K562 (cell line): ENCODE measurements at regions not wholly inside any gene's neighbourhood (a gene's known extent, or its start where the extent isn't known, plus 50 kb on each side); places are given as distances from the start of the nearest gene placed in this dataset.

Experiments
- ATAC-seq: fragments of 200-7000 bp; cut with Tn5 transposase; 3 replicates; pipeline ENCODE4 v1.9.1; 2020; ENCODE audit warnings: moderate library complexity
- BruUV-seq: library from RNA; stranded (reverse); fragments of 400-500 nt; replicated peaks from 2 replicates; lab custom pipeline; 2021; lab: Mats Ljungman, UMichigan
- CTCF ChIA-PET: fragments of 300-600 bp; formaldehyde crosslinking; extraction: SDS; loops from one replicate; lab custom pipeline; 2021; ENCODE audit warnings: low intra/inter-chr PET ratio; lab: Yijun Ruan, JAX
- POLR2A ChIA-PET: fragments of 300-600, 350-650 bp; sonication (Branson Sonifier 250); formaldehyde crosslinking; extraction: SDS; loops from one replicate; lab custom pipeline; 2021; ENCODE audit warnings: antibody characterized with exemption, inconsistent platforms; lab: Yijun Ruan, JAX
- DNase-seq, 4 experiments: peaks; one replicate each; pipeline versions ENCODE4 v3.0.0 to v3.0.0-alpha.2; 2011 to 2018; ENCODE audit warnings: low spot score in 3 of 4, mixed read lengths in 3 of 4; ENCODE audit errors: extremely low read depth in 1 of 4
- FAIRE-seq: peaks from 2 replicates; lab custom pipeline; 2011; peaks lifted over from hg19 to GRCh38; lab: Jason Lieb, UNC
- H2AFZ ChIP-seq: 2 replicates; pipeline ENCODE4 v1.6.0; 2011; ENCODE audit warnings: low read depth, low read length, control low read depth, inconsistent platforms
- H3K27ac ChIP-seq: fragments of 200-600 bp; 3 replicates; pipeline ENCODE4 v1.8.0; 2011; ENCODE audit warnings: low read depth, mild to moderate bottlenecking, control low read depth, inconsistent platforms, low read length, moderate library complexity, mixed read lengths; ENCODE audit errors: extremely low read depth
- H3K27me3 ChIP-seq, 2 experiments: fragments of 300-600 bp in 1 of 2; 2 replicates in 1 of 2; 3 replicates in 1 of 2; pipeline versions ENCODE4 v1.6.0 to v1.8.0; 2011; ENCODE audit warnings: inconsistent platforms in 2 of 2, low read length in 2 of 2, mild to moderate bottlenecking in 1 of 2, mixed read lengths in 1 of 2, moderate library complexity in 1 of 2; ENCODE audit not compliant: control insufficient read depth in 2 of 2, insufficient read depth in 2 of 2
- H3K36me3 ChIP-seq: fragments of 300-600 bp; 3 replicates; pipeline ENCODE4 v1.8.0; 2011; ENCODE audit warnings: mild to moderate bottlenecking, low read length, inconsistent platforms; ENCODE audit not compliant: control insufficient read depth, insufficient read depth
- H3K4me1 ChIP-seq, 2 experiments: fragments of 200-600 bp in 1 of 2; replicated peaks in 1 of 2; 2 replicates in 1 of 2; 3 replicates in 1 of 2; pipeline versions ENCODE4 v1.5.1 to v1.8.0; 2011; ENCODE audit warnings: inconsistent platforms in 2 of 2, low read length in 2 of 2, mild to moderate bottlenecking in 1 of 2, mixed read lengths in 1 of 2, moderate library complexity in 1 of 2; ENCODE audit not compliant: control insufficient read depth in 2 of 2, insufficient read depth in 2 of 2
- H3K4me2 ChIP-seq: 2 replicates; pipeline ENCODE4 v1.6.1; 2011; ENCODE audit warnings: low read length, control low read depth, inconsistent platforms, mixed read lengths; ENCODE audit not compliant: insufficient read depth
- H3K4me3 ChIP-seq: fragments of 200-600 bp; sonication (generic), shearing (Covaris generic); 2 replicates; pipeline ENCODE4 v1.5.1; 2016; ENCODE audit warnings: control low read depth, inconsistent platforms
- H3K79me2 ChIP-seq: fragments of 200-600 bp; 3 replicates; pipeline ENCODE4 v1.8.0; 2011; ENCODE audit warnings: low read length, inconsistent platforms; ENCODE audit not compliant: control insufficient read depth, insufficient read depth
- H3K9ac ChIP-seq, 2 experiments: 2 replicates each; pipeline versions ENCODE4 v1.6.0 to v1.6.1; 2011; ENCODE audit warnings: low read depth in 2 of 2, low read length in 2 of 2, control low read depth in 1 of 2, inconsistent platforms in 1 of 2, mild to moderate bottlenecking in 1 of 2, mixed read lengths in 1 of 2; ENCODE audit not compliant: insufficient read depth in 1 of 2
- H3K9me1 ChIP-seq: one replicate; pipeline ENCODE4 v1.6.0; 2011; ENCODE audit warnings: inconsistent platforms, mild to moderate bottlenecking, low read length, moderate library complexity; ENCODE audit not compliant: control insufficient read depth, insufficient read depth
- H3K9me3 ChIP-seq: replicated peaks from 2 replicates; pipeline ENCODE4 v1.5.1; 2011; ENCODE audit warnings: low read depth, low read length, inconsistent platforms; ENCODE audit not compliant: control insufficient read depth, insufficient read depth
- H4K20me1 ChIP-seq: replicated peaks from 2 replicates; pipeline ENCODE4 v1.6.1; 2011; ENCODE audit warnings: low read length, inconsistent platforms, mixed read lengths; ENCODE audit not compliant: control insufficient read depth, insufficient read depth
- CBX5 ChIP-seq: IDR thresholded peaks from 2 replicates; pipeline ENCODE4 v1.6.1; 2014; ENCODE audit warnings: low read depth, borderline replicate concordance
- CC2D1A ChIP-seq: fragments of 450-650 bp; IDR thresholded peaks from 2 replicates; pipeline ENCODE4 v1.6.1; 2017; ENCODE audit warnings: mild to moderate bottlenecking
- IFI16 ChIP-seq: fragments of 250-450 bp; sonication (Bioruptor Pico); IDR thresholded peaks from 2 replicates; pipeline ENCODE4 v2.1.2; 2022; ENCODE audit warnings: mild to moderate bottlenecking, inconsistent platforms
- NR2C2 ChIP-seq, 2 experiments: fragments of 200-800 bp in 1 of 2; sonication (Bioruptor generic) in 1 of 2; sonication (generic) in 1 of 2; formaldehyde crosslinking in 1 of 2; IDR thresholded peaks; 2 replicates each; pipeline versions ENCODE4 v1.6.1 to v1.8.0; 2016 to 2022; ENCODE audit warnings: mild to moderate bottlenecking in 1 of 2, missing compliant biosample characterization in 1 of 2, missing genetic modification characterization in 1 of 2, missing genetic modification reagents in 1 of 2
- PPARD ChIP-seq: fragments of 250-450 bp; sonication (Bioruptor Pico); IDR thresholded peaks from 2 replicates; pipeline ENCODE4 v1.8.0; 2022; ENCODE audit warnings: inconsistent platforms, mild to moderate bottlenecking, moderate library complexity
- TARDBP ChIP-seq: fragments of 450-650 bp; IDR thresholded peaks from 2 replicates; pipeline ENCODE4 v1.6.1; 2016
- WGBS: fragments of 100-300 bp; shearing (Covaris generic); methylation state at CpG from one replicate; pipeline ENCODE4 v1.1.6; 2016; ENCODE audit warnings: low coverage, mixed read lengths; ENCODE audit not compliant: insufficient coverage; ENCODE audit errors: missing lambda C conversion rate; 5-methylcytosine and 5-hydroxymethylcytosine counted together
- in situ Hi-C: fragments of 300-500 bp; cut with MboI; formaldehyde crosslinking; loops from 4 replicates; pipeline ENCODE4 v1.15.0; 2018; ENCODE audit warnings: inconsistent platforms, mixed read lengths
- intact Hi-C: fragments of 100-400 bp; cut with micrococcal nuclease; formaldehyde crosslinking; loops from 2 replicates; pipeline ENCODE4 v1.14.2; 2022
- TF ChIP-seq, protein P1 (sequence below): fragments of 250-450 bp; sonication (Bioruptor Pico); IDR thresholded peaks from 2 replicates; pipeline ENCODE4 v1.5.0; 2021; ENCODE audit warnings: mild to moderate bottlenecking, moderate library complexity

DNA sequence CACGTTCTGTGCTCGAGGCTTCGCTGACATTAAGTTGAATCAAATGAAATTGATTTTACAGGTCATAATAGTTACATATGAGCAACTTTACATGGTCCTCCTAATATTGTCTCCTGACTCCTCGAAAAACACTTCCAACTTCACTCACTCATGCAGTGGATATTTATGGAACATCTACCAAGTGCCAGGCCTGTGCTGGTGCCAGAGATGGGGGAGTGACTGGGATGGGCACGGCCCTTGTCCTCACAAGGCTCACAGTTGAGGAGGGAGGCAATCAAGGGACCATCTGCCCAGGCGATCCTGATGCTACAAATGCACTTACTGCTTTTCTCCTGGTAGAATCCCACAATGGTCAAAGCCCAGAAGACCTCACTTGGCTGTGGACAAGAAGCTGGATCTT lies 426.4 kb downstream of the PREX1 start:
- no TSS peak for BruUV-seq
- Histone ChIP-seq H3K4me3 (no peak overlapping the region), H3K9me1 (no peaks in the 10 kb centered on the region), H4K20me1 (peaks cover 5% of the 10 kb centered on the region; the same call in 1 of the 2 replicates), H2AFZ (no peak overlapping the region), H3K9me3 (no peaks in the 10 kb centered on the region), H3K4me2 (no peak overlapping the region), H3K79me2 (no peaks in the 10 kb centered on the region), H3K4me1 (peaks cover 0 to 4% of the 10 kb centered on the region in 2 experiments; a peak in 1 of 5 replicates), H3K36me3 (no peaks in the 10 kb centered on the region), H3K9ac (no peak overlapping the region), H3K27me3 (peaks cover 4 to 46% of the 10 kb centered on the region in 2 experiments; a peak in 3 of 5 replicates), H3K27ac (no peak overlapping the region)
- in situ Hi-C loops, result no loop called here
- TF ChIP-seq PPARD (no peak), CC2D1A (no peak), IFI16 (CRISPR knock-in tag) (no peak), TARDBP (no peak), NR2C2 (CRISPR knock-in tag; IDR thresholded peaks at IDR 0.05) (no peak), NR2C2 (tag; IDR thresholded peaks at IDR 0.05) (no peak), CBX5 (no peak)
- TF ChIP-seq, protein P1, sequence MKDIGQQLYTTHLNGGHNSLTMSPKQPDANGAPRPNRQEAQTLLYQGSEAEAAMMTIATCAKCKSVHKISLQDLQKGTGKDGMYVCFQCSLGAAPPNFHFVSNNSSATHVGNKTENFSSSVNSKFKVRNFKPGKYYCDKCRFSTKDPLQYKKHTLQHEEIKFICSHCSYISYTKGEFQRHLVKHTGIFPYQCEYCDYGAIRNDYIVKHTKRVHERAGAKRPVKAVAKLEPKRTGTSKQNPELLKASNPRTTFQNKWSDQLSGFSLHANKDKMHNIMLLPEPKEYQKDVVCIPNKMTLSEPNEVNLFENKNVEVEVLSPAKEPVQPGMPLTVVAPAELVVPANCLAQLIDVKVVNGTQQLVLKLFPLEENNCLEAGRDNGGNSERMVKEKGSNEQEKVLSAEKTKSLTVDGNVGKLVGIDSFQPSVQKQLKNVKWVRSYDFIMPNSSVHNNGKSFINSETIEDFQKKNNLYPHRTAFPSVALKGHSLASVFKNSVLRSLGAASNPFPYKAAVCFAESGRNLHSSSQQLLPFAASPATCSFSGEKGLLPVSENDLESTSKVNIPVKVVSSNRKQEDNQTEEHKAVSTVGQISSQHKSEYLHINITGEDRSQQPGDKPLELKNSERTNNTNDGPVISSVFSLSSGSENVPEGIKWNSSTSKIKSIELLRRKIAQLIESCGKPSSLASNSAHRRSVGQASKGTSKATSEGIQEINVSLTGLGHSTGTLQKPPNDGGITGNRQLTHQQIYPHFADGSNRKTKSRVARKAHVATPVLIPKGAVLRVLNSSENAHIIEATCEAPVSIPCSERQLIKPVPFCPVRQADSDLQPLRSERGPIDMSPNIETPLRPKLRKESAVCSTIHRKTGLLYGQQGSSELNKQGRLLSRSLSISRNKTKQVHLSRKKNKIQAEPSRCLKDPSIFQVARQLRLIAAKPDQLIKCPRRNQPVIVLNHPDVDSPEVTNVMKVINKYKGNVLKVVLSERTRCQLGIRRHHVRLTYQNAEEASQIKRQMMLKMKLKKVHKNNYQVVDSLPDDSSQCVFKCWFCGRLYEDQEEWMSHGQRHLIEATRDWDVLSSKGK, result no peak
- ATAC-seq, result no peak
- CTCF ChIA-PET, result no interaction called here
- 0% methylated on average over 6 of the region's 6 CpGs for WGBS
- no peak for DNase-seq
- POLR2A ChIA-PET, result no interaction called here
- FAIRE-seq, result no peak
- intact Hi-C loops, result no loop called here
